AG09309 (cell line): ENCODE measurements at regions not wholly inside any gene's neighbourhood (a gene's known extent, or its start where the extent isn't known, plus 50 kb on each side); places are given as distances from the start of the nearest gene placed in this dataset.

Experiments
- DNase-seq: peaks from one replicate; pipeline ENCODE4 v3.0.0-alpha.2; 2010; ENCODE audit warnings: low read depth
- H3K4me3 ChIP-seq: 2 replicates; pipeline ENCODE4 v1.5.1; 2011; ENCODE audit warnings: mild to moderate bottlenecking, low read depth, low read length, moderate library complexity; ENCODE audit not compliant: control insufficient read depth
- TF ChIP-seq, protein P1 (sequence below): IDR thresholded peaks from 2 replicates; pipeline ENCODE4 v1.5.1; 2011; ENCODE audit warnings: mild to moderate bottlenecking, low read depth, low read length, inconsistent platforms; ENCODE audit not compliant: insufficient read depth, control insufficient read depth; ENCODE audit errors: missing control alignments

DNA sequence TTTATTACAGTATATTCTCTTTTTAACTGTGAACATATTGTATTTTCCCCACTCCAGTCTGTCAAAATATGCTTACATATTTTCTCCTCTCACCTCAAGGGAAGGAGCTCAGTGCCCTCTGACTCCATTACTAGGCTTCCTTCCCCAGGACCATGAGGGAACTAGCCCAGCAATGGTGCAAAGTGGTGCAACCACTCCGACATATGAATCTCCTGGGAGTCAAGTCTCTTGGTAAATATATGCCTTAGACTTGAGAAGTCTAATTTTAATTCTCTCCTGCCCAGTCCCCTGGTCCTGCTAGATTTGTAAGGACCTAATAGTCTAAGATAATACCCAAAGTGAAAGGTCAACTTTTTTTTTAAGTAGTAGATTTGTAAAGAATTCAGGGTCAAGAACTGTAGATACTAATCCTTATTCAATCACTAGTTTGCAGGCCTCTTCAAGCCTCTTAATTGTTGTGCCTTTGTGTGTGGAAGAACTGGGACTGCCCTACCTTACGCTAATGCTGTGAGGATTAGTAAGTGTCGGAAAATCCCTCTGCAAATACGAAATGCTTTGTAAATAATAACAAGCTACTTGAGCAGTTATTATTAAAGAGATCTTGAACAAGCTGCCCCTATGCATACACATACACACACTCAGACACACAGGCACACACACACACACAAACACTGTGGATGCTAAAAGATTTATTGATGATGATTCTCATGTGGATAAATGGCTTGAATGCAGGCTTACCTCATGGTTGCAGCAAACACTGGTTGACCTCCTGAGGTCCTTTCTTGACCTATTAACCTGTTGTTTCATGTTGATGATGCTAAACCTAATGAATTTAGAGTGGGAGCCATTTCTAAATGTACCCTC lies 251.2 kb upstream of the PARD3B start:
- H3K4me3 ChIP-seq, result no peak overlapping the region
- TF ChIP-seq, protein P1, sequence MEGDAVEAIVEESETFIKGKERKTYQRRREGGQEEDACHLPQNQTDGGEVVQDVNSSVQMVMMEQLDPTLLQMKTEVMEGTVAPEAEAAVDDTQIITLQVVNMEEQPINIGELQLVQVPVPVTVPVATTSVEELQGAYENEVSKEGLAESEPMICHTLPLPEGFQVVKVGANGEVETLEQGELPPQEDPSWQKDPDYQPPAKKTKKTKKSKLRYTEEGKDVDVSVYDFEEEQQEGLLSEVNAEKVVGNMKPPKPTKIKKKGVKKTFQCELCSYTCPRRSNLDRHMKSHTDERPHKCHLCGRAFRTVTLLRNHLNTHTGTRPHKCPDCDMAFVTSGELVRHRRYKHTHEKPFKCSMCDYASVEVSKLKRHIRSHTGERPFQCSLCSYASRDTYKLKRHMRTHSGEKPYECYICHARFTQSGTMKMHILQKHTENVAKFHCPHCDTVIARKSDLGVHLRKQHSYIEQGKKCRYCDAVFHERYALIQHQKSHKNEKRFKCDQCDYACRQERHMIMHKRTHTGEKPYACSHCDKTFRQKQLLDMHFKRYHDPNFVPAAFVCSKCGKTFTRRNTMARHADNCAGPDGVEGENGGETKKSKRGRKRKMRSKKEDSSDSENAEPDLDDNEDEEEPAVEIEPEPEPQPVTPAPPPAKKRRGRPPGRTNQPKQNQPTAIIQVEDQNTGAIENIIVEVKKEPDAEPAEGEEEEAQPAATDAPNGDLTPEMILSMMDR, result no peak
- no peak for DNase-seq

DNA sequence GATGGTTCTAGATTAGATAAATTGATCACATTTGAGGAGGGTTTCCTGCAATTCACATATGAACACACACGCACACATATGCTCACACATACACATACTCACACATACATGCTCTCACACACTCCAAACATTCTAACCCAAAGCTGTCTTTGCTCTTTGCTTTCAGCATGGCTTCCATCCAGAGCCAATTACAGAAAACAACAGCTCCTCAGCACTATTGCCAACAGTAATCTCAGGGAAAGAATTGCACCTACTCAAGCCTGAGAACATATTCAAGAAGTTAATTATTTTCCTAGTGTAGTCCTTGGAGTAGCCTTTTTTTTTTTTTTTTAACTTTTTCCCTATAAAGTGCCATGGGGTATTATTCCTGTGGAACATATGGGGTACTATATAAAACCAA lies 246.9 kb upstream of the PARD3B start:
- H3K4me3 ChIP-seq, result no peak overlapping the region
- no peak for DNase-seq
- TF ChIP-seq, protein P1, result no peak

DNA sequence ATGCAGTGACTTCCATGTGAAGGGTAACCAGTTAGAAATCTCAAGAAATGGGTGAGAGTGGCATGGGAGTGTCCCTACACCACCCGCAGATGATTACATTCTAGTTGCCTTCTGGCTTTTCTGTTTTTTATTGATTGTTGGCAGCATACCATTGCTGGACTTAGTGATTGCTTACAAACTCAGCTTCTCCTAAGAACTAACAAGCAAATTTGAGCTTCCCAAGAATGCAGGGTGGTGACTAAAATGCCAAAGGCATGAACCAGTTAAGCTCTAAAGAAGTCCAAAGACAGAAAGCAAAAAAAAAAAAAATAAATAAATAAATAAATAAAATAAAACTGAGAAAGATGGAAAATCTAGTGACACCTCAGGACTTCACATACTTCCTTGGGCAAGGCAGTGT lies 245.5 kb upstream of the PARD3B start:
- TF ChIP-seq, protein P1, result no peak
- no peak overlapping the region for H3K4me3 ChIP-seq
- no peak for DNase-seq

DNA sequence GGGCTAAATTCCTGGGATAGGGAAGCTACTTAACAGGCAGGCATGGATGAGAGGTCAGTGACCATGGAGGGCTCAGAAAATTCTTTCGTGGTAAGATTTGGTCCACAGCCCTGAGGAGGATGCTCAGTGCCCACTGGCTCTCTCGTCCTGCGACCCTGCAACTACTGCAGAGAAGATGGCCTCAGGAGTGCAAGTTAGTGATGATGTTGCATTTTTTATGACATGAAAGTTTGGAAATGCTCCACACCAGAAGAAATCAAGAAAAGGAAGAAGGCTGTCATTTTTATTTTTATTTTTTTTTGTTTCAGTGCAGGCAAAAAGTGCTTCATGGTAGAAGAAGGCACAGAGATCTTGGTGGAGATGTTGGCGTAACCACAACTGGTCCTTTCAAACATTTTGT lies 238.6 kb upstream of the PARD3B start:
- DNase-seq, result no peak
- TF ChIP-seq, protein P1, result no peak
- H3K4me3 ChIP-seq, result no peak overlapping the region

DNA sequence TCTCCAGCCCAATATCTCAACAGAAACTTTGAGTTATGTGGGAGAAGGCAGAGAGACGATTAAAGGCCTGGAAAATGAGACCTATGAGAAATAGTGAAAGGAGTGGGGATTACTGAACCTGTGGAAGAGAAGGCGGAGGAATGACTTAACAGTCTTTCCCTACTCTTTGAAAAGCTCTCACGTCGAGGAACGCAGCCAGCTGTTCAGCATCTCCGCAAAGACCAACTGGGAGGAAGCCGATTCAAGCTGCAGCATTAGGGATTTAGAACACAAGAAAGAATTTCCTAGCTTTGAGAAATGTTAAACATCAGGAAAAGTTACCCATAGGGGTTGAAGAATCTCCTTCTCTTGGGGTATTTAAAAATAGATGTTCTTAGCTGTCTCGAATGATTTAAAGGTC lies 233.2 kb upstream of the PARD3B start:
- TF ChIP-seq, protein P1, result no peak
- no peak for DNase-seq
- no peak overlapping the region for H3K4me3 ChIP-seq

DNA sequence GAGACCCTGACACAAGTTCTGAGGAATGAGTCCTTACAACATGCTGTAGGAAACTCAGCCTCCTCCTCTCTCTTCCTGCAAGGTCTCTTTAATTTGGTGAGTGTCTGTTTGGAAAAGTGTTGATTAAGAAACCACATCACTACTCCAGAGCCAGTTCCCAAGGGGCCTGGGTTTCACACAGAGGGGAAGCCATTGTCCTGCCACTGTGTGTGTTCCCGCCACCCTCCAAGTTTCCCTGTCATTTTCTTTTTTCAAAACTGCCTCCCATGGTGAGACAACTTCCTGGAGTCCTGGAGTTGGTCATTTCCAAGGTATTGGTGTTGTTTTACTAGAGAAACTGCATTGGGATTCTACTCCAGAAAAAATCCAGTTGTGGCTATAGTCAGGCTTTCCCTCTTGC lies 232.0 kb upstream of the PARD3B start:
- TF ChIP-seq, protein P1, result no peak
- DNase-seq, result no peak

DNA sequence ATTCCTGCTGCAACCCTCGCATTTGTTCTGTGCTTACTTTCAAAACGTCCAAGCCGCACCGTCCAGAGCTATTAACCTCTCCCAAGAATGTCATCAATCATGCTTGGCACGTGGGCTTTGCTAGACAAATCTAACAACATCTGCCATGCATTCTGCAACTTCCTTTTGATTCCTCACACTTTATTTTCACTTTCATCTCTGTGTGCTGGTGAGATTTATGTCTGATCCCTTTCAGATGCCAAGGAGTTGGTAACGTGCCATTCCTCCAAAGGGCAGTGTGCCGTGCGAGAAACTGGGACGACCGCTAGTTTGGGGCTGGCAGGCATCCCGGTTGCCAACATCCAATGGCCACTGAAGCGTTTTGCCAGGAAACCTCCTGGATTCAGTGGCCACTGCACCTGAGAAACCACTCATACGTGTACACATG lies 230.0 kb upstream of the PARD3B start:
- TF ChIP-seq, protein P1, result no peak
- no peak overlapping the region for H3K4me3 ChIP-seq
- peak; percentile 23 for DNase-seq

More for the DNA sequence above, 232.0 kb upstream of the PARD3B start:
- no peak overlapping the region for H3K4me3 ChIP-seq
